ENCODE measurements at regions not wholly inside any gene's neighbourhood (a gene's known extent, or its start where the extent isn't known, plus 50 kb on each side); places are given as distances from the start of the nearest gene placed in this dataset.

DNA sequence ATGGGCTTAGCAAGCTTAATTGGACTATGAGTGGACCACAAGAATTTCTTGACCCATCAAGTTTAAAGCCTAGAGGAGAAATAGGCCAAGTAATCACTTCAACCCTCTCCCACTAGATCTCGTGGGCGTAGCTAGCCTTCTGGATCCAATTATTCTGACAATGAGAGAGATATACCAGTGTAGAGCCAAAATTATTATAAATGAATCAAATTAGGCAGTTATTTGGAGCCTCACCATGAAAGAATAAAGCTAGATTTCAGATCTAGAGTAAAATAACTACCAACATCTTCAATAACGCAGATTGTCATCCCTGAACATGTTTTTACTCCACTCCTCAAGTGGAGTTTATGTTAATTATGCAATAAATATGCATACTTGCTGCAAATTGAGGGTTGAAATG lies 143.9 kb upstream of the CDH20 start:
- DNase-seq: no peak

DNA sequence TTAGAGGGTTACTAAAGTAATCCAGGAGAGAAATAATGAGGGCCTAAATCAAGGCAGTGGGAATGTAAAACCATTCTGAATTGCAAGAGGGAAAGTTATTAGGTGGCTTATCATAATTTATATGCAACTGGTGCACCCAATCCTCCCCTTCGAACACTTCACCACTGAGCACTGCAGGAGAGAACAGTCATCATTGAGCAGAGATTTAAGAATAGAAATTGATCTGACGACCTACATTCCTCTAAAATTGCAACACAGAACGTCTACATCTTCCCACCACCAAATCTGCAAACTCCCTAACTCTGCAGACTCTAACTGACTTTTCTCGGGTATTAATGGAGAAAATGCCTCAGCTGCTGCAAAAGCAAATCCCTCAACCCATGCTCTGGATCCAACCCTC lies 138.5 kb upstream of the CDH20 start:
- DNase-seq: no peak

DNA sequence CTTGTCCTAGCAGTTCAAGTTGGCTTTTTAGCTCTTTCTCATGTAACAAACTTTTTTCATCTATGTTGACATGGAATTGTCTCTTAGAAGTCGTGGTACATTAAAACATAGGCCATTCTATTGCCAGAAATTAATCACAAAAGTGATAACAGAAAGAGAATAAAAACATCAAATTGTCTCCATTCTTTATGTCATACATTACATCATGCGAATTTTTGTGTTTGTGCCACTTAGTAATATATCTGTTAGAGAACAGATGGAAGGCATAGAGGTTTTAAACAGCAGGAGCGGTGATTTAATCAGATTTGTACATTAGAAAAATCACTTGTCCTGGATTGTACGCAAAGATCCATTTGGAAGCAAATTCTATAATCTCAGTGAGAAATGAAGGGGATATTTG lies 136.5 kb upstream of the CDH20 start:
- no peak for DNase-seq

- no peak for DNase-seq
These were observed 134.7 kb upstream of the CDH20 start for GRCh38 chr18:61198486-61198885.

GRCh38 chr18:61199171-61199848 lies 133.9 kb upstream of the CDH20 start:
- DNase-seq: no peak

DNA sequence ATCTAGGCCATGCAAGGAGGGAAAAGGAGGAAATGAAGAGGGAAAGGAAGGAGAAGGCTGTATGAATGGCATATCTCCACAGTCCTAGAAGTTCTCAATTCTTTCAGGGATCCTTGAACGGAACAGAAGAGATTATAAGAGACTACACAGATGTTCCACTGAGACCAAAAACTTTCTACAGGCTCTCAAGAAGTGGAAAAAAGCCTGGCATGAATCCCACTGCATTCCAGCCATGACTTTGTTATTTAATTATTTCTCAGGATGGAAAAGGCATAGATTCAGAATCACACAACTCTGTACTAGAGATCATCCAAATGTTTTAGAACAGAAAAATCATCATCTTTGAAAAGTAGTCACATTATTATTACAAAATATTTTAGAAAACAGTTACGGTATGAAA lies 131.7 kb upstream of the CDH20 start:
- no peak for DNase-seq

DNA sequence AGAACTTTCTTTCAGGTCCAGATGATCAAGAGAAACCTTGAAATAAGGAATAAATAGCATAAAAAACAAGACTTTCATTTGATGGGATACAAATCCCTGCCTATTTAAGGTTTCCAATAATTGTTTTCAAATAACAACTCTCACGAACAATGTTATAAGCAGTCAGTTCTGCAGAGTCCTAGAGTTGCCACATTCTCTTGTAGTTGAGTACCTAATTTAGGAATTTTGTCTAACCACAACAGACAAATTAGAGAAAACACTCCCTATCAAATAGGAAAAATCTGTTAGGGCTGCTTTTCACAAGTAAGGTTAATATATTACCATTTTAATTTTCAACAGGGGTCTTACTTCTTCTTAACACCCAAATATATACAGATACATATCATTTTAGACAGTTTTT lies 130.1 kb upstream of the CDH20 start:
- no peak for DNase-seq

DNA sequence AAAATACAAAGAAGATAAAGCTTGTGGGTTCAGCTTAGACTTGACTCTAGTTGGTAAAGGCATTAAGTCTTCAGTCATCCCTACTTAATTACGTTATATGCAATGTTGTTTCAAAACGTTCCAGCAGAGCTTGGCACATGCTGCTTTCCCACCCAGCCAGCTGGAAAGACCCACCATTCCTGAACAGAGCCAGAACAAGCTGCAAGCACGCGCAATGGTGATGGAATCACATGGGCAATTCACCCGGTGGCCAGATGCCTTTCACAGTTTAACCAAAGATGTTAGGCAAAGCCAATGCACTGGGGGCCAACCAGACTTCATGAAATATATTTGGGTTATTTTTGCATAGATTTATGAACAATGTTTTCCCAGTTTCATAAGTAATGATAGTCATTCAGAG lies 123.4 kb upstream of the CDH20 start:
- no peak for DNase-seq

DNA sequence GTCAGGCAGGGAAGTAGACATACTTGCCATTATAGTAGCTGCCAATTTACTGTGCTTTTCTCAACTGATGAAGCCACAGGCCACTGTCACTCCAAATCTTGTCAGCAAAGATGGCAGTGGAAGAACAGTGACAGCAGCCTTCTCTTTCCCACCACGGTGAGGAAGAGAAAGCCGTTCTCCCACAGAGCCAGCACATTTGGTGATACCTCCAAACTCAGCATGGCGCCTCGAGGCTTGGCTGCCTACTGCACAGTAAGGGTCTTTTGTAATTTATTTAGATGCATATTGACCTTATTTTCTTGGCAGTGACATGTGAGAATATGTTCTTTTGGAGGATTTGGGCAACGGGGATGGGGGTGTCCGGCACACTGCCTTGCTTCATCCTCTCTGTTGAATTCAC lies 117.2 kb upstream of the CDH20 start:
- DNase-seq: no peak

- no peak for DNase-seq
These were observed 111.0 kb upstream of the CDH20 start for GRCh38 chr18:61222206-61222605.

DNA sequence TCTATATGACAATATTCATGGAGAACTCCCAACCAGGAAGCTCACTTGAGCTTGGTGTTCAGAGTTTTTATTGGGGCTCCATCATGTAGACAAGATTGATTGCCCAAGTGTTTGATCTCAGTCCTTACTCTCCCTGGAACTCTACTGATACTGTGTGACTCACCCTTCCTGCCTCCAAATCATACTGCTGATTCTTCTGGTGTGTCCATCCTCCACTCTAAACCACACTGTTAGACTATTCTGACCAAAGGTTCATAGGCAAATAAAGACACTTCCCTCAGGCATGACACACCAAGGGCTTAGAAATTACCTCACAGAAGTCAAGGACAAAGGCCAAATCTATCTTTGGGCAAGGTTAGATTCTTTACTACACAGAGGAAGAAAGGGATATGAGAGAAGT lies 107.9 kb upstream of the CDH20 start:
- DNase-seq: no peak

- peak; percentile 23 for DNase-seq
These were observed 96.7 kb upstream of the CDH20 start for GRCh38 chr18:61236356-61237057.

- DNase-seq: no peak
These were observed 95.7 kb upstream of the CDH20 start for GRCh38 chr18:61237529-61237928.

DNA sequence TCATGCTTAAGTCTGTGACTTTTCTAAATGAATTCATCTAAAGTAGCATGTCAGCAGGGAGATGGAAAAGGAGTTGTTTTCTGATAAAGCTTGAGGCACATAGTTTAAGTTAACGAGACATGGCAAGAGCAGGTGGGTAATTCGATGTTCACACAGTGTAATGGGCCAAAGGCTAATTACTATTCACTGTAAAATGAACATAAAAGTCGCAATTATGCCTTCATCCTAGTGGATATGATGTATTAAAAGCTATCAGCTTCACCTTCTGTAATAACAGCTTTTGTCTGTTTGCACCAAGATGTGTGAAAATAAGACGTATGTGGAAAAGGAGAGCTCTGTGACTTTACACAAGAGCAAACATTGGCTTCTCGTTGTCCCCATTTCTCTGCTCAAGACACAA lies 94.2 kb upstream of the CDH20 start:
- peak; percentile 82 for DNase-seq

- no peak for DNase-seq
These were observed 91.9 kb upstream of the CDH20 start for GRCh38 chr18:61241260-61241853.

DNA sequence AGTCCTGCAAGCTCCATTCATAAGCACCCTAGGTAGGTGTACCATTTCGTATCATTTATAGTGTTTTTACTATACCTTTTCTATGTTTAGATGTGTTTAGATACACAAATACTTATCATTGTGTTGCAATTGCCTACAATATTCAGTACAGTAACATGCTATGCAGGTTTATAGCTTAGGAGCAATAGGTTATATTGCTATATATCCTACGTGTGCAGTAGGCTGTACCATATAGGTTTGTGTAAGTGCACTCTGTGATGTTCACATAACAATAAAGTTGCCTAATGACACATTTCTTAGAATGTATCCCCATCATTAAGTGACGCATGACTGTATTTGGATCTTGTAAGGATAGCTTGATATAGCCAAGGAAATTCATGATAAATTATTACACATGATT lies 88.6 kb upstream of the CDH20 start:
- DNase-seq: no peak

GRCh38 chr18:61245276-61245675 lies 88.0 kb upstream of the CDH20 start:
- no peak for DNase-seq

- no peak for DNase-seq
These were observed 84.6 kb upstream of the CDH20 start for GRCh38 chr18:61248589-61248988.

- DNase-seq: no peak
These were observed 76.9 kb upstream of the CDH20 start for GRCh38 chr18:61256291-61256690.

- no peak for DNase-seq
These were observed 71.4 kb upstream of the CDH20 start for GRCh38 chr18:61261870-61262269.

GRCh38 chr18:61272793-61273192 lies 60.4 kb upstream of the CDH20 start:
- no peak for DNase-seq

DNA sequence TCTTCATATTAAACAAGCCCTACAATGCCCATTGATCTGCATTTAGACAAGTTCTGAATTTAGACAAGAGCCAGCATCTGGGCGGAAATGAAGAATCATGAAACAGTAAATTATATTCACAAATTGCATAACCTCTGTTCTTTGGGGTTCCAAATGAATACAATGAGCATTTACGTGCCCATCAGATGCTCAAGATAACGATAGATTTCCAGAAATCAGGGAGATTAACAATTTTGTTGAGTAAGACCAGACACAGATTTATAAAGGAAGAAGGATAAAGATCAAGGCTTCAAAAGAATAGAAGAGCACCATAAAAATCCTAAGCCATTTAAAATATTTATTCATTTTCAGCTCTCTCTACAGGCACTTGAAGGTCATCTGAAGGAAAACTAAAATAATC lies 59.7 kb upstream of the CDH20 start:
- no peak for DNase-seq

GRCh38 chr18:61274416-61274960 lies 58.7 kb upstream of the CDH20 start:
- no peak for DNase-seq

GRCh38 chr18:61277808-61278207 lies 55.4 kb upstream of the CDH20 start:
- no peak for DNase-seq

Measured in COR-L47 (cell line).